ENCODE measurements at regions not wholly inside any gene's neighbourhood (a gene's known extent, or its start where the extent isn't known, plus 50 kb on each side); places are given as distances from the start of the nearest gene placed in this dataset.
A peak's percentile ranks its signal among the peaks of the same experiment; 100 is the strongest.

GRCh38 chr4:156419080-156419685 is 465.5 kb upstream of the CTSO start:
- H3K4me3 Mint-ChIP-seq = no peak overlapping the region
- H3K27me3 Mint-ChIP-seq (ENCODE audit: low read depth) = no peaks in the 10 kb centered on the region
- H3K9me3 Mint-ChIP-seq = peaks cover 18% of the 10 kb centered on the region
- no peak for TF ChIP-seq CTCF (IDR thresholded peaks at IDR 0.05; ENCODE audit: unreplicated experiment)
- H3K4me1 Mint-ChIP-seq = peaks cover 37% of the 10 kb centered on the region
- H3K27ac Mint-ChIP-seq = peak overlapping the region; percentile 19
- no peak for DNase-seq (ENCODE audit: low spot score in 2 of 2, unreplicated experiment in 2 of 2)
- H3K36me3 Mint-ChIP-seq = peaks cover 16% of the 10 kb centered on the region

- no peak for DNase-seq (ENCODE audit: low spot score in 2 of 2, unreplicated experiment in 2 of 2)
- Mint-ChIP-seq H3K36me3 (peaks cover 16% of the 10 kb centered on the region), H3K27ac (no peak overlapping the region), H3K9me3 (peaks cover 26% of the 10 kb centered on the region), H3K4me3 (no peak overlapping the region), H3K4me1 (peaks cover 41% of the 10 kb centered on the region), H3K27me3 (ENCODE audit: low read depth) (no peaks in the 10 kb centered on the region)
- TF ChIP-seq CTCF (IDR thresholded peaks at IDR 0.05; ENCODE audit: unreplicated experiment) = no peak
Measured at GRCh38 chr4:156414406-156414805, 460.7 kb upstream of the CTSO start.

GRCh38 chr4:156413239-156414135 is 459.8 kb upstream of the CTSO start:
- Mint-ChIP-seq H3K9me3 (peaks cover 26% of the 10 kb centered on the region), H3K4me3 (no peak overlapping the region), H3K27ac (peak overlapping the region; percentile 26), H3K36me3 (peaks cover 14% of the 10 kb centered on the region), H3K4me1 (peaks cover 33% of the 10 kb centered on the region), H3K27me3 (ENCODE audit: low read depth) (no peaks in the 10 kb centered on the region)
- DNase-seq (ENCODE audit: low spot score in 2 of 2, unreplicated experiment in 2 of 2) = no peak
- no peak for TF ChIP-seq CTCF (IDR thresholded peaks at IDR 0.05; ENCODE audit: unreplicated experiment)

GRCh38 chr4:156411531-156411930 is 457.9 kb upstream of the CTSO start:
- H3K4me3 Mint-ChIP-seq = no peak overlapping the region
- H3K27me3 Mint-ChIP-seq (ENCODE audit: low read depth) = no peaks in the 10 kb centered on the region
- no peak for TF ChIP-seq CTCF (IDR thresholded peaks at IDR 0.05; ENCODE audit: unreplicated experiment)

GRCh38 chr4:156408749-156409148 is 455.1 kb upstream of the CTSO start:
- DNase-seq (ENCODE audit: low spot score in 2 of 2, unreplicated experiment in 2 of 2) = no peak
- Mint-ChIP-seq H3K27ac (no peak overlapping the region), H3K9me3 (peaks cover 42% of the 10 kb centered on the region), H3K4me1 (peaks cover 23% of the 10 kb centered on the region), H3K36me3 (peaks cover 14% of the 10 kb centered on the region), H3K27me3 (ENCODE audit: low read depth) (no peaks in the 10 kb centered on the region), H3K4me3 (no peak overlapping the region)
- no peak for TF ChIP-seq CTCF (IDR thresholded peaks at IDR 0.05; ENCODE audit: unreplicated experiment)

More at GRCh38 chr4:156411531-156411930, 457.9 kb upstream of the CTSO start:
- no peak for DNase-seq (ENCODE audit: low spot score in 2 of 2, unreplicated experiment in 2 of 2)
- Mint-ChIP-seq H3K4me1 (peaks cover 32% of the 10 kb centered on the region), H3K9me3 (peaks cover 24% of the 10 kb centered on the region), H3K36me3 (peaks cover 7% of the 10 kb centered on the region), H3K27ac (no peak overlapping the region)

All from mesothelial cell of epicardium (in vitro differentiated cells).